SK-N-SH treated with all-trans-retinoic acid at 6 μM for 48 hours (cell line): ENCODE measurements at regions not wholly inside any gene's neighbourhood (a gene's known extent, or its start where the extent isn't known, plus 50 kb on each side); places are given as distances from the start of the nearest gene placed in this dataset.

Experiments
- GLIS3 ChIP-seq: fragments of 250-450 bp; sonication (Bioruptor Pico); IDR thresholded peaks from 2 replicates; pipeline ENCODE4 v1.5.0; 2020; ENCODE audit warnings: mild to moderate bottlenecking, moderate library complexity
- ISL1 ChIP-seq: fragments of 250-450 bp; sonication (Bioruptor Pico); IDR thresholded peaks from 2 replicates; pipeline ENCODE4 v2.1.2; 2022; ENCODE audit warnings: mild to moderate bottlenecking, moderate library complexity
- RARB ChIP-seq: fragments of 250-450 bp; sonication (Bioruptor Pico); IDR thresholded peaks from 2 replicates; pipeline ENCODE4 v1.8.0; 2021; ENCODE audit warnings: mild to moderate bottlenecking, moderate library complexity
- SNAI2 ChIP-seq: fragments of 250-450 bp; sonication (Bioruptor Pico); IDR thresholded peaks from 2 replicates; pipeline ENCODE4 v1.5.0; 2020; ENCODE audit warnings: mild to moderate bottlenecking, moderate library complexity
- ZFP3 ChIP-seq: fragments of 250-450 bp; sonication (Bioruptor Pico); IDR thresholded peaks from 2 replicates; pipeline ENCODE4 v1.5.0; 2020; ENCODE audit warnings: mild to moderate bottlenecking, moderate library complexity
- ZFP30 ChIP-seq: fragments of 450-650 bp; formaldehyde crosslinking; IDR thresholded peaks from 2 replicates; pipeline ENCODE4 v1.5.0; 2022; ENCODE audit warnings: mild to moderate bottlenecking, moderate library complexity
- TF ChIP-seq, protein P1 (sequence below): fragments of 250-450 bp; sonication (Bioruptor Pico); IDR thresholded peaks from 2 replicates; pipeline ENCODE4 v1.8.0; 2020; ENCODE audit warnings: mild to moderate bottlenecking, moderate library complexity, borderline replicate concordance
- TF ChIP-seq, protein P2 (sequence below): fragments of 250-450 bp; sonication (Bioruptor Pico); IDR thresholded peaks from 2 replicates; pipeline ENCODE4 v1.5.1; 2020; ENCODE audit warnings: low read depth, mild to moderate bottlenecking, moderate library complexity
- TF ChIP-seq, protein P3 (sequence below): fragments of 250-450 bp; sonication (Bioruptor Pico); IDR thresholded peaks from 2 replicates; pipeline ENCODE4 v1.5.1; 2021; ENCODE audit warnings: mild to moderate bottlenecking, moderate library complexity

DNA sequence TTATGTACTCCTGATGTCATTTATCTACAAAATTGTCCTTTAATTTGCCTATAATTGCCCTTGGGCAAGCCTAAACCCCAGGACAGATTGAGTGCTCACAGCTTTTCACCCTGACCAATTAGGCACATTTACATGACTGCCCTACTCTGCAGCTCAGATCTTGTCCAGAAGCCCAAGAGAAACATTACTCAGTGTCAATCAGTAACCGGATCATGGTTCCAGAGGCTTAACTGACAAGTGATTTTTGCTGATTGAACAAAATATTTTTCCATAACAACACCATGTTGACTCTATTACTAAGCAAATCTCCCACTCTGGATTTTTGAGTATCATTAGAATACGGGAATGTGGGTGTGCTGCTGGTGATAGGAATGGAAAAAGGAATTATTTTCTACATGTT is 465.4 kb upstream of the TNP1 start:
- TF ChIP-seq ISL1 (CRISPR knock-in tag) (no peak), GLIS3 (CRISPR knock-in tag) (no peak), ZFP30 (CRISPR knock-in tag) (no peak), SNAI2 (CRISPR knock-in tag) (no peak), ZFP3 (CRISPR knock-in tag) (no peak), RARB (CRISPR knock-in tag) (no peak)
- TF ChIP-seq, protein P1, sequence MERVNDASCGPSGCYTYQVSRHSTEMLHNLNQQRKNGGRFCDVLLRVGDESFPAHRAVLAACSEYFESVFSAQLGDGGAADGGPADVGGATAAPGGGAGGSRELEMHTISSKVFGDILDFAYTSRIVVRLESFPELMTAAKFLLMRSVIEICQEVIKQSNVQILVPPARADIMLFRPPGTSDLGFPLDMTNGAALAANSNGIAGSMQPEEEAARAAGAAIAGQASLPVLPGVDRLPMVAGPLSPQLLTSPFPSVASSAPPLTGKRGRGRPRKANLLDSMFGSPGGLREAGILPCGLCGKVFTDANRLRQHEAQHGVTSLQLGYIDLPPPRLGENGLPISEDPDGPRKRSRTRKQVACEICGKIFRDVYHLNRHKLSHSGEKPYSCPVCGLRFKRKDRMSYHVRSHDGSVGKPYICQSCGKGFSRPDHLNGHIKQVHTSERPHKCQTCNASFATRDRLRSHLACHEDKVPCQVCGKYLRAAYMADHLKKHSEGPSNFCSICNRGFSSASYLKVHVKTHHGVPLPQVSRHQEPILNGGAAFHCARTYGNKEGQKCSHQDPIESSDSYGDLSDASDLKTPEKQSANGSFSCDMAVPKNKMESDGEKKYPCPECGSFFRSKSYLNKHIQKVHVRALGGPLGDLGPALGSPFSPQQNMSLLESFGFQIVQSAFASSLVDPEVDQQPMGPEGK = no peak
- TF ChIP-seq, protein P2, sequence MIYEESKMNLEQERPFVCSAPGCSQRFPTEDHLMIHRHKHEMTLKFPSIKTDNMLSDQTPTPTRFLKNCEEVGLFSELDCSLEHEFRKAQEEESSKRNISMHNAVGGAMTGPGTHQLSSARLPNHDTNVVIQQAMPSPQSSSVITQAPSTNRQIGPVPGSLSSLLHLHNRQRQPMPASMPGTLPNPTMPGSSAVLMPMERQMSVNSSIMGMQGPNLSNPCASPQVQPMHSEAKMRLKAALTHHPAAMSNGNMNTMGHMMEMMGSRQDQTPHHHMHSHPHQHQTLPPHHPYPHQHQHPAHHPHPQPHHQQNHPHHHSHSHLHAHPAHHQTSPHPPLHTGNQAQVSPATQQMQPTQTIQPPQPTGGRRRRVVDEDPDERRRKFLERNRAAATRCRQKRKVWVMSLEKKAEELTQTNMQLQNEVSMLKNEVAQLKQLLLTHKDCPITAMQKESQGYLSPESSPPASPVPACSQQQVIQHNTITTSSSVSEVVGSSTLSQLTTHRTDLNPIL (CRISPR knock-in tag) = no peak
- TF ChIP-seq, protein P3, sequence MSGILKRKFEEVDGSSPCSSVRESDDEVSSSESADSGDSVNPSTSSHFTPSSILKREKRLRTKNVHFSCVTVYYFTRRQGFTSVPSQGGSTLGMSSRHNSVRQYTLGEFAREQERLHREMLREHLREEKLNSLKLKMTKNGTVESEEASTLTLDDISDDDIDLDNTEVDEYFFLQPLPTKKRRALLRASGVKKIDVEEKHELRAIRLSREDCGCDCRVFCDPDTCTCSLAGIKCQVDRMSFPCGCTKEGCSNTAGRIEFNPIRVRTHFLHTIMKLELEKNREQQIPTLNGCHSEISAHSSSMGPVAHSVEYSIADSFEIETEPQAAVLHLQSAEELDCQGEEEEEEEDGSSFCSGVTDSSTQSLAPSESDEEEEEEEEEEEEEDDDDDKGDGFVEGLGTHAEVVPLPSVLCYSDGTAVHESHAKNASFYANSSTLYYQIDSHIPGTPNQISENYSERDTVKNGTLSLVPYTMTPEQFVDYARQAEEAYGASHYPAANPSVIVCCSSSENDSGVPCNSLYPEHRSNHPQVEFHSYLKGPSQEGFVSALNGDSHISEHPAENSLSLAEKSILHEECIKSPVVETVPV (CRISPR knock-in tag) = no peak
